ENCODE measurements at regions not wholly inside any gene's neighbourhood (a gene's known extent, or its start where the extent isn't known, plus 50 kb on each side); places are given as distances from the start of the nearest gene placed in this dataset.

GRCh38 chr21:28193189-28193588 lies 799.5 kb downstream of the LTN1 start (continued):
- no peak for TF ChIP-seq ZNF740 (CRISPR knock-in tag; IDR thresholded peaks at IDR 0.05)
- no peak for TF ChIP-seq ZNF740 (tag; IDR thresholded peaks at IDR 0.05)
- TF ChIP-seq JUND (IDR thresholded peaks at IDR 0.05; ENCODE audit: borderline replicate concordance, low read depth, low read length) = no peak
- TF ChIP-seq JUND (tag; IDR thresholded peaks at IDR 0.05; ENCODE audit: borderline replicate concordance, low read depth, low read length) = no peak

GRCh38 chr21:28186604-28187003 lies 806.1 kb downstream of the LTN1 start:
- H3K36me3 ChIP-seq (ENCODE audit: control insufficient read depth, insufficient read depth, low read length) = no peaks in the 10 kb centered on the region
- H4K20me1 ChIP-seq (replicated peaks; ENCODE audit: control insufficient read depth, insufficient read depth, low read length) = no peaks in the 10 kb centered on the region
- no peak overlapping the region for H3K9ac ChIP-seq (ENCODE audit: insufficient read depth in 1 of 2, low read depth in 2 of 2, low read length in 2 of 2)
- H3K79me2 ChIP-seq (ENCODE audit: control insufficient read depth, insufficient read depth, low read length) = no peaks in the 10 kb centered on the region
- no peak for DNase-seq (ENCODE audit: extremely low read depth in 1 of 4, low spot score in 3 of 4)
- no peak overlapping the region for H2AFZ ChIP-seq (ENCODE audit: low read depth, low read length)
- intact Hi-C loops (cut with micrococcal nuclease) (no loop called here), in situ Hi-C loops (cut with MboI) (no loop called here)
- no peak for ATAC-seq
- H3K4me2 ChIP-seq (ENCODE audit: insufficient read depth, low read length) = no peak overlapping the region
- ChIA-PET POLR2A (no interaction called here), CTCF (ENCODE audit: low intra/inter-chr PET ratio) (no interaction called here)
- H3K9me3 ChIP-seq (replicated peaks; ENCODE audit: control insufficient read depth, insufficient read depth, low read depth, low read length) = no peaks in the 10 kb centered on the region
- H3K27ac ChIP-seq (ENCODE audit: extremely low read depth, low read depth, low read length) = no peak overlapping the region
- no peaks in the 10 kb centered on the region for H3K27me3 ChIP-seq (ENCODE audit: control insufficient read depth in 2 of 2, insufficient read depth in 2 of 2, low read length in 2 of 2)
- BruUV-seq (replicated peaks) = no TSS peak
- H3K9me1 ChIP-seq (ENCODE audit: control insufficient read depth, insufficient read depth, low read length) = no peaks in the 10 kb centered on the region
- no peak for FAIRE-seq
- H3K4me1 ChIP-seq (replicated peaks in 1 of 2; ENCODE audit: control insufficient read depth in 2 of 2, insufficient read depth in 2 of 2, low read length in 2 of 2) = no peaks in the 10 kb centered on the region
- no peak overlapping the region for H3K4me3 ChIP-seq
- TF ChIP-seq RBFOX2 (IDR thresholded peaks at IDR 0.05; ENCODE audit: low read depth, low read length) (no peak), RBM25 (IDR thresholded peaks at IDR 0.05; ENCODE audit: low read depth, low read length, severe bottlenecking) (no peak), ZBTB33 (CRISPR knock-in tag; IDR thresholded peaks at IDR 0.05) (no peak), ZBTB1 (CRISPR knock-in tag; IDR thresholded peaks at IDR 0.05; ENCODE audit: borderline replicate concordance, low read depth) (no peak), ZNF518B (CRISPR knock-in tag; IDR thresholded peaks at IDR 0.05) (no peak), SIX5 (IDR thresholded peaks at IDR 0.05; ENCODE audit: borderline replicate concordance in 1 of 2, insufficient read depth in 1 of 2, low read depth in 1 of 2, low read length in 2 of 2) (no peak), ZNF398 (CRISPR knock-in tag; IDR thresholded peaks at IDR 0.05) (no peak), ZNF165 (CRISPR knock-in tag; IDR thresholded peaks at IDR 0.05; ENCODE audit: borderline replicate concordance) (no peak), ZNF133 (CRISPR knock-in tag; IDR thresholded peaks at IDR 0.05) (no peak), ZKSCAN1 (IDR thresholded peaks at IDR 0.05; ENCODE audit: low read depth, low read length) (no peak)
